T-cell (primary cell): ENCODE measurements at regions not wholly inside any gene's neighbourhood (a gene's known extent, or its start where the extent isn't known, plus 50 kb on each side); places are given as distances from the start of the nearest gene placed in this dataset.

Experiments used
- ATAC-seq, 4 experiments: fragments of 200-7000 bp in 3 of 4; fragments of 150-1000 bp in 1 of 4; cut with Tn5 transposase; replicated peaks in 1 of 4; 1 replicate in 3 of 4; 2 replicates in 1 of 4; pipeline ENCODE4 v1.10.0; 2021; ENCODE audit warnings: moderate library complexity in 3 of 4, mild to moderate bottlenecking in 2 of 4, moderate number of reproducible peaks in 1 of 4
- CTCF ChIA-PET, 2 donors: fragments of 300-600 bp; sonication (Branson Sonifier 250); formaldehyde crosslinking; loops; one replicate each; lab custom pipeline; 2022; ENCODE audit warnings: antibody characterized with exemption in 2 of 2; lab: Charles Lee
- POLR2A ChIA-PET, 2 donors: fragments of 300-600 bp; sonication (Branson Sonifier 250); formaldehyde crosslinking; loops; one replicate each; lab custom pipeline; 2022; ENCODE audit warnings: antibody characterized with exemption in 2 of 2; lab: Charles Lee
- DNase-seq, 35 experiments: peaks; one replicate each; pipeline versions ENCODE4 v3.0.0 to v3.0.0-alpha.2; 2013 to 2023
- H3K27ac ChIP-seq: one replicate; pipeline ENCODE4 v1.5.1; 2013; ENCODE audit warnings: low read length
- H3K27me3 ChIP-seq, 2 experiments: replicated peaks in 1 of 2; 1 replicate in 1 of 2; 2 replicates in 1 of 2; pipeline versions ENCODE4 v1.6.1 to v1.7.0; 2013; ENCODE audit warnings: low read length in 1 of 2, mixed read lengths in 1 of 2; ENCODE audit not compliant: control insufficient read depth in 2 of 2, insufficient read depth in 2 of 2; ENCODE audit errors: extremely low read depth in 1 of 2
- H3K36me3 ChIP-seq, 2 donors: 1 replicate in 1 of 2; 2 replicates in 1 of 2; pipeline versions ENCODE4 v1.6.1 to v1.7.0; 2013; ENCODE audit warnings: low read length in 1 of 2; ENCODE audit not compliant: control insufficient read depth in 2 of 2, insufficient read depth in 1 of 2; ENCODE audit errors: extremely low read depth in 1 of 2
- H3K4me1 ChIP-seq, 2 experiments: 1 replicate in 1 of 2; 2 replicates in 1 of 2; pipeline versions ENCODE4 v1.6.1 to v1.7.0; 2013; ENCODE audit warnings: low read length in 2 of 2, mixed read lengths in 1 of 2; ENCODE audit not compliant: insufficient read depth in 2 of 2, control insufficient read depth in 1 of 2; ENCODE audit errors: extremely low read depth in 1 of 2
- H3K4me3 ChIP-seq, 2 donors: 1 replicate in 1 of 2; 2 replicates in 1 of 2; pipeline versions ENCODE4 v1.5.1 to v1.7.0; 2013; ENCODE audit warnings: mild to moderate bottlenecking in 2 of 2, low read length in 1 of 2, moderate library complexity in 1 of 2; ENCODE audit not compliant: control insufficient read depth in 1 of 2; ENCODE audit errors: extremely low read depth in 1 of 2
- H3K9me3 ChIP-seq: 2 replicates; pipeline ENCODE4 v1.7.0; 2013
- H3K27ac Mint-ChIP-seq, 2 donors: one replicate each; pipeline ENCODE4 v1.8.0; 2020 to 2021; ENCODE audit warnings: mild to moderate bottlenecking in 2 of 2, mixed read lengths in 2 of 2
- H3K27me3 Mint-ChIP-seq, 2 donors: one replicate each; pipeline ENCODE4 v1.8.0; 2021 to 2022; ENCODE audit warnings: mixed read lengths in 2 of 2
- H3K36me3 Mint-ChIP-seq: one replicate; pipeline ENCODE4 v1.8.0; 2021; ENCODE audit warnings: mixed read lengths
- H3K4me1 Mint-ChIP-seq, 3 donors: one replicate each; pipeline ENCODE4 v1.8.0; 2020 to 2022; ENCODE audit warnings: mixed read lengths in 3 of 3, mild to moderate bottlenecking in 1 of 3
- H3K4me3 Mint-ChIP-seq, 3 donors: one replicate each; pipeline ENCODE4 v1.8.0; 2020 to 2022; ENCODE audit warnings: mild to moderate bottlenecking in 3 of 3, mixed read lengths in 3 of 3, moderate library complexity in 3 of 3
- H3K9me3 Mint-ChIP-seq, 3 donors: one replicate each; pipeline ENCODE4 v1.8.0; 2020 to 2022; ENCODE audit warnings: mixed read lengths in 3 of 3
- WGBS: methylation state at CpG from one replicate; pipeline ENCODE4 v1.1.5; 2013; ENCODE audit warnings: missing lambda C conversion rate; ENCODE audit not compliant: insufficient coverage; 5-methylcytosine and 5-hydroxymethylcytosine counted together

DNA sequence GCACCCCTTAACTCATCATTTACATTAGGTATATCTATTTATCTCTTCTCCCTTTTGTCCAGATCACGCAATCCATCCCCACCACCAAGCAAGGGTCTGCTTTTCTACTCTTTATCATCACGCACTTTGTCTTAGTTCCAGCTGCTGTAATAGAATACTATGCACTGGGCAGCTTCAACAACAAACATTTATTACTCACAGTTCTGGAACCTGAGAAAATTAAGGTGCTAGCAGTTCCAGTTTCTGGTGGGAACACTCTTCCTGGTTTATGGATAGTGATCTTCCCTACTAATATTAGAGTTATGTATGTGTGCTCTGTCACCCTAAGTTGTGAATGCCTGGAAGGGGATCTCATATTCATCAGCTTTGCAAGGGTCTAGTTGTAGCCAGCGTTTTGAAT is 687.0 kb downstream of the NTRK3 start:
- H3K36me3 ChIP-seq: no peaks in the 10 kb centered on the region
- ChIA-PET CTCF (interaction anchor here in 1 of 2 donors (0.5 kb wide), 1 partner anchor 45 kb away, joined by 7 read pairs; no protein-coding TSS in a partner anchor), POLR2A (no interaction called here)
- DNase-seq (no peak), ATAC-seq (no peak)
- H3K27me3 Mint-ChIP-seq: no peaks in the 10 kb centered on the region
- no peaks in the 10 kb centered on the region for H3K27me3 ChIP-seq
- H3K9me3 ChIP-seq: no peaks in the 10 kb centered on the region
- H3K4me1 ChIP-seq: no peaks in the 10 kb centered on the region
- 90% methylated on average over 2 of the region's 3 CpGs for WGBS
- H3K4me3 Mint-ChIP-seq: peak overlapping the region in 1 of 3 donors; percentile 54
- no peaks in the 10 kb centered on the region for H3K36me3 Mint-ChIP-seq
- H3K4me3 ChIP-seq: no peak overlapping the region
- peaks cover 10 to 14% (median 12%) of the 10 kb centered on the region in 3 donors for H3K4me1 Mint-ChIP-seq
- H3K27ac ChIP-seq: no peak overlapping the region
- H3K27ac Mint-ChIP-seq: no peak overlapping the region
- H3K9me3 Mint-ChIP-seq: no peaks in the 10 kb centered on the region

DNA sequence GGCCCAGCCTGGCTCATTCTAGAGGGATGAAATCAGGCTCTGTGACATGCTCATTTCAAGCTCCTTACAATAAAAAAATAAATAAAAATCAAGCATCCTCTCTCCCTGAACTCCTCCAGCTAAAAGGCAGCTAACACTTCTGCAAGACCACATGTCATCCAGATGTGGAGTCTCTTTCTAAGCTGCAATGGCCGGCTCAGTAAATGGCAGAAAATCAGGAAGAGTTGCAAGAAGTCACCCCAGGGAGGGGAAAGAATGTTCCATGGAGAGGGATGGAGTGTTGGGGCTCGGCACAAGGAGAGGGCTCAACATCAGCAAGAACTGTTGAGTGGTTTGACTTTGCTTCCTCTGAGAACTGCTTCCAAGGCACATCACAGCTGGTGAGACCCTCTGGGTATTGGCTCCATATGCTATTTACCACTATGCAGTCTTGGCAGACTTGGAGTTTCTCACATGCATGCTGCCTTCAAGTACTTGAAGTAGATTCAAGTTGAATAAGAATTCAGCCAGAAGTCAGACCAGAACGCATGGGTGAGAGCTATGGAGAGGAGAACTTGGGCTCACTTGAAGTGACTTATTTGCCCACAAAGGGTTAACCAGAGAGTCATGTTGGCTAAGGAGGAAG is 689.0 kb downstream of the NTRK3 start:
- Mint-ChIP-seq H3K36me3 (no peaks in the 10 kb centered on the region), H3K9me3 (no peaks in the 10 kb centered on the region), H3K4me1 (peaks cover 10 to 14% (median 12%) of the 10 kb centered on the region in 3 donors), H3K4me3 (no peak overlapping the region), H3K27me3 (no peaks in the 10 kb centered on the region), H3K27ac (no peak overlapping the region)
- no peaks in the 10 kb centered on the region for H3K36me3 ChIP-seq
- CTCF ChIA-PET: no interaction called here
- H3K4me1 ChIP-seq: no peaks in the 10 kb centered on the region
- POLR2A ChIA-PET: no interaction called here
- no peak overlapping the region for H3K27ac ChIP-seq
- DNase-seq: no peak
- H3K27me3 ChIP-seq: no peaks in the 10 kb centered on the region
- no peak overlapping the region for H3K4me3 ChIP-seq
- WGBS: 82% methylated on average over 2 of the region's 3 CpGs
- no peaks in the 10 kb centered on the region for H3K9me3 ChIP-seq
- ATAC-seq: no peak

DNA sequence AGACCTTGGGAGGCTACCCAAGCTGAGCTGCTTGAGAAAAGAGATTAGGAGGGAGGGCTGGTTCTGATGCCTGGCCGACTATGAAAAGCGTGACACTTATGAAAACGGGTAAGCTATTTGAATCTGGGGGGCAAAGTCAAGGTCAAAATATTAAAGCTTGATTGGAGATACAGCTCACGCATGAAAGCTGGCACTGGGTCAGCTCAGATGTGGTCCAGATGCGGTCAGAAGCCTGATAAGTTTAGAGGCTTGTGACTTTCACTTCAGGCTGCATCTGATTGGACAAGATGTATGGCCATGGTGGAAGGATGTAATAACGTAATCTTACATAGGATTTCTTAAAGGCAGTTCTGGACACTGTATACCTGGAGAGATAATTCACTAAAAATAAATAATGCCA is 690.3 kb downstream of the NTRK3 start:
- CTCF ChIA-PET: interaction anchor here in 1 of 2 donors (0.7 kb wide), 1 partner anchor 171 kb away, joined by 3 read pairs; no protein-coding TSS in a partner anchor
- H3K27me3 ChIP-seq: no peaks in the 10 kb centered on the region
- ATAC-seq (no peak), DNase-seq (no peak)
- H3K9me3 Mint-ChIP-seq: no peaks in the 10 kb centered on the region
- no peaks in the 10 kb centered on the region for H3K36me3 Mint-ChIP-seq
- no peaks in the 10 kb centered on the region for H3K36me3 ChIP-seq
- POLR2A ChIA-PET: no interaction called here
- no peak overlapping the region for H3K27ac ChIP-seq
- H3K27ac Mint-ChIP-seq: no peak overlapping the region
- 78% methylated on average over 5 of the region's 6 CpGs for WGBS
- H3K4me3 Mint-ChIP-seq: no peak overlapping the region
- H3K4me3 ChIP-seq: no peak overlapping the region
- peaks cover 10 to 14% (median 12%) of the 10 kb centered on the region in 3 donors for H3K4me1 Mint-ChIP-seq
- H3K27me3 Mint-ChIP-seq: no peaks in the 10 kb centered on the region
- H3K4me1 ChIP-seq: no peaks in the 10 kb centered on the region
- no peaks in the 10 kb centered on the region for H3K9me3 ChIP-seq

DNA sequence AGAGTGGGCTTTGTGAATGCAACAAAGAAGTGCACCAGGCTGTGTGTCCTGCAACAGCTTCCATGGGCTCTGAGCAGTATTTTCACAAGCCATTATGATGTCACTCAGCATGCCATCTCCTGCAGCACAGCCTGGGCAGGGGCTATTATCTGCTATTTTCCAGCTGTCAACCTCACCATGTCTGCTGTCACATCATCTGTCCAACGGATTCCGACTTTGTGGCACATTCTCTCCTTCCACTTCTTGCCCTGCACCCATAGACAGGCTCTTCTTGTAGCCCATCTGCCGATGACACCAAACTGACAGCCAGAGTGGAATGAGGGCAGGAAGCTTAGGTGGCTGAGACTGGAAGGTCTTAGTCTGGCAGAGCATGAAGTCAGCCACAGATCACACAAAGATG is 691.9 kb downstream of the NTRK3 start:
- H3K36me3 ChIP-seq: no peaks in the 10 kb centered on the region
- Mint-ChIP-seq H3K27ac (no peak overlapping the region), H3K36me3 (no peaks in the 10 kb centered on the region), H3K4me3 (no peak overlapping the region), H3K9me3 (no peaks in the 10 kb centered on the region), H3K27me3 (no peaks in the 10 kb centered on the region), H3K4me1 (peaks cover 2 to 7% (median 5%) of the 10 kb centered on the region in 3 donors)
- 53% methylated on average over 2 of the region's 3 CpGs for WGBS
- H3K4me3 ChIP-seq: no peak overlapping the region
- H3K27ac ChIP-seq: no peak overlapping the region
- H3K4me1 ChIP-seq: no peaks in the 10 kb centered on the region
- peaks cover 0 to 2% of the 10 kb centered on the region in 2 experiments for H3K27me3 ChIP-seq
- ChIA-PET CTCF (no interaction called here), POLR2A (no interaction called here)
- ATAC-seq: no peak
- H3K9me3 ChIP-seq: no peaks in the 10 kb centered on the region
- no peak for DNase-seq

DNA sequence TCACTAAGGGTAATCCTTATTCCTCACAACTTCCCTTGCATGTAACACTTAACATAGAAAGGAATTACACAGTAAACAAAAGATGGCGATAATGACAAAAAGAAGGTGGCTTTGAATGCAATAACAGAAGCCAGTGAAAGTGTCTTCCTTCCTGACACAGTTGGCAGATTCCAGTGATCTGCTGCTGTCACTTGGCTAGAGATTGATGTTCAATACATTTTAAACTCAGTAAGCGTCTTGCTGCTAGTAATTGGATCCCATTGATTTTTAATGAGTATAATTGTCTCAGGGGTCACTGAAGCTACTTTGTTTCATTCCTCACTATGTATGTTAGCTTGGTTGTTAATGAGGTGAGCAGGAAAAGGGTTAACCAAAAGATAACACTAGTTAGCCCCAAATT is 692.7 kb downstream of the NTRK3 start:
- H3K27me3 Mint-ChIP-seq: no peaks in the 10 kb centered on the region
- no peak for DNase-seq
- H3K4me1 ChIP-seq: no peaks in the 10 kb centered on the region
- ChIA-PET CTCF (no interaction called here), POLR2A (no interaction called here)
- H3K27ac ChIP-seq: no peak overlapping the region
- H3K9me3 ChIP-seq: no peaks in the 10 kb centered on the region
- no peak overlapping the region for H3K4me3 ChIP-seq
- no peak overlapping the region for H3K27ac Mint-ChIP-seq
- peaks cover 0 to 2% (median 0%) of the 10 kb centered on the region in 3 donors for H3K4me1 Mint-ChIP-seq
- no peaks in the 10 kb centered on the region for H3K36me3 ChIP-seq
- peaks cover 0 to 7% of the 10 kb centered on the region in 2 experiments for H3K27me3 ChIP-seq
- no peaks in the 10 kb centered on the region for H3K36me3 Mint-ChIP-seq
- H3K4me3 Mint-ChIP-seq: no peak overlapping the region
- H3K9me3 Mint-ChIP-seq: no peaks in the 10 kb centered on the region
- no peak for ATAC-seq
- 100% methylated on average over 1 of the region's 2 CpGs for WGBS

DNA sequence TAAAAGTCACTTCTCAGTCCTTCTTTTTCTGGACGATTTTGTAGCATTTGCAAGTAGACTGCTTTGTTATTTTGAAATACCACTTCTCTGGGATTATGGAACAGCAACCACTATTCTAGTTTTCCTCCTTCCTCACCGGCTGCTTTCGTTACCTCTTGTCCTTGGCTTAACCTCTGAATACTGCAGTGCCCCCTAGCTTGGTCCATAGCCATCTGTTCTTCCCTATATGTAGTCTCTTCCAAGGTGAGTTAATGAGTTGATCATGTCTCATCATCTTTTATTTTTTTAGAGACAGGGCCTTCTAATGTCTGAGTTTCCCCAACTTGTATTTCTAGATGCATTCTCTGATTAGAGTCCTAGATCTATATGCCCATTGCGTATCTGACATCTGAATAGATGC is 694.3 kb downstream of the NTRK3 start:
- ChIA-PET POLR2A (no interaction called here), CTCF (no interaction called here)
- Mint-ChIP-seq H3K9me3 (peaks cover 0 to 4% (median 0%) of the 10 kb centered on the region in 3 donors), H3K4me1 (no peaks in the 10 kb centered on the region), H3K36me3 (no peaks in the 10 kb centered on the region), H3K27me3 (peaks cover 0 to 9% of the 10 kb centered on the region in 2 donors), H3K4me3 (no peak overlapping the region), H3K27ac (no peak overlapping the region)
- ATAC-seq (no peak), DNase-seq (no peak)
- Histone ChIP-seq H3K36me3 (no peaks in the 10 kb centered on the region), H3K4me1 (no peaks in the 10 kb centered on the region), H3K27me3 (peaks cover 0 to 7% of the 10 kb centered on the region in 2 experiments), H3K4me3 (no peak overlapping the region), H3K27ac (no peak overlapping the region), H3K9me3 (no peaks in the 10 kb centered on the region)
- 86% methylated on average over 1 of the region's 4 CpGs for WGBS
